ENCODE measurements at regions not wholly inside any gene's neighbourhood (a gene's known extent, or its start where the extent isn't known, plus 50 kb on each side); places are given as distances from the start of the nearest gene placed in this dataset.

GRCh38 chr5:5629607-5629978, 207.1 kb downstream of the ICE1 start:
- no peak for DNase-seq (ENCODE audit: low read depth)

DNA sequence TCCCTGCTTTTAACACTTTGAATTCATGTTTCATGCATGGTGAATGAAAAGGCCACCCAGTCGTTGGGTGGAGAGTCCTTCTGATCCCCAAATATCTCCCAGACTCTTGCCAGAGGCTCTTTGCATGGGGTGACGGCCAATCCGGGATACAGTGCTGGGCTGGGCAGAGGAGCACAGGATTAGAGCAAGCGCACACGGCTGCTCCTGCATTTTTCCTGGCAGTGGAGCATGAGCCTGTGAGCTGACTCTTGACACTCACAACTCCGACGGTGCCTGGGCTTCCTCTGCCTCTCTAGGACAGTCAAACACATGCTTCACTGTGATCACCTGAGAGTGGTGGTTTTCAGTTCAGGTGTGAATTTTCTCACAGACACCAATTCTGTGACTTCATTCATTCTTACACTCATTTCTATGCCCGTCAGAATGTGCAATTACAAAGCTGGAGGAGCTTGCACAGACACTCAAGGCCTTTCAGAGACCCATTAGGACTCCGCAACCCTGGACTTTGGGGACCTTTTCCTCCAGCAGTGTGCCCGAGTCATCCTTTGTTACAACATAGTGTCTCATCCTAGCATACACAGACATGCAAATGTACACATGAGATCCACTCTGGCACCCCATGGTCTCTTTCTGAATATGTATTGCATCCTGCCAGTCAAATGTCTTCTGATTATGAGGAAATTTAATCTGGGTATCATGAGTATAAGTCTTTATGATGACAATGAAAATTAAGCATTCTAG, 206.6 kb downstream of the ICE1 start:
- DNase-seq (ENCODE audit: low read depth): no peak

DNA sequence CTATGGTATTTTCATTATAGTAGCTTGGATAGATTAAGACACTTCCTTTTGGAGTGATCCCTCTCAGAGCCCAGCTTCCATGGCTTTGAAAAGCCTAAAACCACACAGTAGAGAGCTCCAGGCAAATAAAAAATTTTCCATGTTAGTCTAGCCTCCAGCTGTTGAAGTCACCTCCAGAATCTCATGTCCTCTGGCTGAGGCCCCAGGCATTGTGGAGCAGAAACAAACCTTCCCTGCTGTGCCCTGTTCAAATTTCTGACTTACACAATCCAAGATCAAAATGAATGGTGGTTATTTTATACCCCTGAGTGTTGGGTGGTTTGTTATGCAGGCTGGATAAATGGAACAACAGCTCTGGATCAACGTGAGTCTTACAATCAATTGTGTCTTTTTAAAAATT, 203.9 kb downstream of the ICE1 start:
- DNase-seq (ENCODE audit: low read depth): no peak

DNA sequence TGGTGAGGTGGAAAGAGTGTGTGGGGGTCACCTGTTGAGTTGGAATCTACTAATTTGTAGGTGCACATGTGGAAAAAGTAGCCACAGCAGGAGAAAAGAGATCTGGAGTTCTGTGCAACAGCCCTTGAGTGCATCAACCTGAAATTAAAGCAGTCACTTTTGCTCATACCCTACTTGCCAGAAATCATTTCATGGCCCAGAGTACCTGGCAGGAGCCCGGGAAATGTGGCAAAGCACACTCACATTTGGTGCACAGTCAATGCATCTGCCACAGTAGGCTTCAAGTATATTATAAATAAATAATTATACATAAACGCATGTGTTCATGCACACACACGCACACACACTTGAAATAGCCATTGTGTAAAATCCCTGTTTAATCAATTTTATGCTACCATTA, 203.0 kb downstream of the ICE1 start:
- no peak for DNase-seq (ENCODE audit: low read depth)

GRCh38 chr5:5623397-5623796, 200.9 kb downstream of the ICE1 start:
- DNase-seq (ENCODE audit: low read depth): no peak

DNA sequence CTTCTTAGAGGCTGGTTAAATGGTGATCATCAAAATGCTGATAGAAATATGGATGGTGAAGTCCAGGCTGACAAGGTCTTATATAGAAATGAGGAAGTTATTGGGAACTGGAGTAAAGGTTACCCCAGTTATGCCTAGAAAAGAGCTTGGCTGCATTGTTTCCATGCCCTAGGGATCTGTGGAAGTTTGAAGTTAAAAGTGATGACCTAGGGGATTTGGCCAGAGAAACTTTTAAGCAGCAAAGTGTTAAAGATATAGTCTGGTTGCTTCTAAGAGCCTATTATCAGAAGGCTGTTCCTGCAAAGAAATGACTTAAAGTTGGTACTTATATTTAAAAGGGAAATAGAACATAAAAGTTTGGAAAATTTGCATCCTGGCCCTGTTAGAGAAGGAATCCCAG, 200.3 kb downstream of the ICE1 start:
- DNase-seq (ENCODE audit: low read depth): no peak

GRCh38 chr5:5619546-5619945, 197.1 kb downstream of the ICE1 start:
- DNase-seq (ENCODE audit: low read depth): no peak

DNA sequence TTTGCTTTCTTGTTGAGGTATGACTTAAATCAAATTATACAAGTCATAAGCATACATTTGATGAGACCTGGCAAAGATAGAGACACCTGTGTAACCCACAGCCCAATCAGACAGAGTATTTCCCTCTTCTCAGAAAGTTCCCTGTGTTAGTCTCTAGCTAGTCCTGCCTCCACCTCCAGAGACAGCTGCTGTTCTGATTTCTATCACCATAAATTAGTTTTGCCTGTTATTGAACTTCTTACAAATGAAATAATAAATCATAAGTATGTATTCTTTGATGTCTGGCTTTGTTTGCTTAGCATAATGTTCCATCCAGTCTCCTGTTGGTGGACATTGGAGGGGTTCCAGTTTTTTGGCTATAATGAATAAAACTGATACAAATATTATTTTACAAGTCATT, 194.5 kb downstream of the ICE1 start:
- DNase-seq (ENCODE audit: low read depth): no peak

DNA sequence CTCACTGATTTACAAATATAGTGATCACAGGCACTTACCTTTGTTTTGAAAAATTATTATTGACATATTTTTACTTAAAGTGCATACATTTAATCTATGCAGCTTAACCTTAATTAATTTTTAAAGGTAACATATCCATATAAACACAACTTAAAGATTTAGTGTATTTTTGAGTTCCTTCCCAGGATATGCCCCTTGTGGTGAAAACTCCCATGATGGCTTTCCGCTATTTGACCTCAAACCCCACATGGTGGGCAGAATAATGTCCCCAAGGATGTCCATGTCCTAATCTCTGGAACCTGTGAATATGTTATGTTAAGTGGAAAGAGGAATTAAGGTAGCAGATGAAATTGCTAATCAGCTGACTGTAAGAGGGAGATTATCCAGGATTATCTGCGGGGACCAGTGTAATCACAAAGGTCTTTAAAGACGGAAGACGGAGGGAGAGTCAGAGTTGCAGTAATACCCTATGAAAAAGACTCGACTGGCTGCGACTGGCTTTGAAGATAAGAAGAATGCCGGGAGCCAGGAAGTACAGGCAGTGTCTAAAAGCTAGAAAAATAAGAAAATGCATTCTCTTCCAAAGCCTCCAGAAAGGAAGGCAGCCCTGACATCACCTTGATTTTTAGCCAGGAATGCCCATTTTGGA, 193.9 kb downstream of the ICE1 start:
- DNase-seq (ENCODE audit: low read depth): no peak

GRCh38 chr5:5615569-5615968, 193.1 kb downstream of the ICE1 start:
- DNase-seq (ENCODE audit: low read depth): no peak

DNA sequence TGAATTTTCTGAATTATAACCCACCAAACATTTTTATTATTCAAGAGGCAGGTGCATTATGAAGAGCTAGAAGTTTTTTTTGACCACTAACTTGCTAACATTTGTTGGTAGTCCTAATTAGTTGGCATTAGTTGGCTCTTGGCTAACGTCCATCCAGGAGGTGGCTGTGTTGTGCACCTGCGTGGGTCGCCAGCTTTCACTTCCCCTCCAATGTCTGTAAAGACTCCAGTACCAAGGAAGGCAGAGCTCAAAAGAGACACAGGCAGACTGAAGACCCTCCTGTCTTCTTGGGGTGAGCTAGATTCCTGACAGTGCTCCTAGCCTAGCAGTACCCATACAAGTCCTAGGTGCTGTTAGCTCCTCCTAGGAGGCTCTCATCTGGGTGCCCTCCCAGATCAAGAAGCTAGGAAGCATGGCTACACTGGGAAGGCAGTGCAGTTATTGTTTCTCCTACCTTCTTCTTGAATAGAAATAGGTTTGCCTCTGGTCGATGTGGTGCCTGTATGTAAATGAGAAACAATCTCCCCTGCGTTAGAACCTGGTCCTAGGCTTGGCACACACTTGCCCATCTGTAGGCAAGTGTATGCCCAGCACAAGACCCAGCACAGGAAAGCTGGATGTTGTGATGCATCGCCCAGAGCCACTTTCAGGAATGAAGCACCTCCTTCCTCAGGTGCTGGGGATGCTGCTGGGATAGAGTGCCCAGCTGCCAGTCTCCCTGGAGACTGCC, 190.9 kb downstream of the ICE1 start:
- no peak for DNase-seq (ENCODE audit: low read depth)

GRCh38 chr5:5612096-5612495, 189.6 kb downstream of the ICE1 start:
- no peak for DNase-seq (ENCODE audit: low read depth)

DNA sequence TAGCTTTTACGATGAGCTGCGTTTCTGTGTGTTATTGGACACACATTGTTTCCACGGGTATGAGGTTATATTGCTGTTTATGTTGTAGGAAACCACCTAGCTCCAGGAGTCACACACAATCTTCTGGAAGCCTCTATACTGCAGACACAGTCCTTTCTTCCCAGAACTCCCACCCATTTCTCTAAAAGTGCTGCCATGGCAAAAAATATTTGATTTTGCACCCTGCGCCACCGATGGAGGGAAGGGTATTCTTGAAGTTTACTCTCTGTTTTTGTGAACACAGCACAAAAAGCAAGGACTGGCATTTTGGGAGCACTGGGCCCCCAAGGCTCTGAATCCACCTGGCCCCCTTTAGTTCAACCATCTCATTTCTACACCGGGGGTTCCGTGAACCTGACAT, 187.5 kb downstream of the ICE1 start:
- DNase-seq (ENCODE audit: low read depth): no peak

GRCh38 chr5:5605170-5605764, 182.8 kb downstream of the ICE1 start:
- DNase-seq (ENCODE audit: low read depth): no peak

DNA sequence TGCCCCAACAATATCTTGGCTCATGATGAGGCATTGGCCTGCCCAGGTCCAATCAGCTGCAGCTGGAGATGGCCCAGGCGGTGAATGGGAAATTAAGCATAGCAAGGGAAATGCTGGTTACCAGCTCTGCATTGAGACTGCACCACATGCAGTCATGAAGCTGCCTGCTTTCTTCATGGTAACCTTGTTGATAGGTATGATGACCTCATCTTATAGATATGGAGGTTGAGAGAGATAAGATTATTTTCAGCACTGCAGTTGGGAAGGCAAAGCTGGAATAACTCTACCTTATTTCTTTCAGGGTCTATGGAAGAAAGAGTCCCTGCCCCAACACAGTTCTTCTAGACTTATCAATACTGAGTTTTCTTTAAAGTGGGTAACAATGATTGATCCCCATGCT, 180.1 kb downstream of the ICE1 start:
- no peak for DNase-seq (ENCODE audit: low read depth)

DNA sequence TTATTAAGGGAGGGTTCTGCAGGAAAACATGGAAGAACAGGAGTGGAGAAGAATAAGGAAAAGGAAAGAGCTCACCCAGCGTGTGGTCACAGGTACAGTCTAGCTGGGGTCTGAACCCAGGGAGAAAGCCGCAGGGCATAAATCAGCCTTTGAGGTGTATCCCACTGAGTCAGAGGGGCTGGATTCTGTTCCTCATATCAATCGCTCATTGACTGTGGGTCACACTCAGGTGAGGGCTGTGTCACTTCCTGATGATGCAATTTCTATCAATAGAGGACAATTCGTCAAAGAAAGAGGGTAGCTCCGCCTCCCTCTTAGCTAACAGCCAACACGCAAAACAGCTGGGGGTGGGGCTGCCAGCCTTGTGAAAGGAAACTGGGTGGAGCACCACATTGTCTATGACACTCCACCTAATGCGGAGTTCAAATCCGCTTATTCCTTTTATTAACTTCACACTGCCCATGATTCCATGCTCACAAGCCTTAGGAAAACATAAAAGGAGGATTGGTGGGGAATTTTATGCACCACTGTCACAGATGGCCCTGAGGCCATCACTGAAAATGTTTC, 176.2 kb downstream of the ICE1 start:
- no peak for DNase-seq (ENCODE audit: low read depth)

- no peak for DNase-seq (ENCODE audit: low read depth)
These were observed 170.9 kb downstream of the ICE1 start for GRCh38 chr5:5593391-5593790.

DNA sequence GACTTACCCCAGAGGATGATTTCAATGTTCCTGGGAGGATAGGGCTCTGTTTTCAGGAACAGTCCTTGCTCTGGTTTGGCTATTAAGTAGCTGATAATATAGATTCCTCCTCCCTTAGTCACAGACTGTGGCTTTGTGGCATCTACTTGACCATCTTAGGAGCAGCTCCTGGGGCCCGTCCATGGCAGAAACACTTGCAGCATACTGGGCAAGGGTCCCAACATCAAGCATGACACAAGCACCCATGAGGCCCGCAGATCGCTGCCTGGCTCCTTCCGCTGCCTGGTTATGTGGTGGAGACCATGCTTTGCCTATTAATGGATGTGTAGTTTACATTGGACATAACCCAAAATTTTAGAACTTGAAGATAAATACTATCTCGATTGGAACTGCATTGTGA, 170.1 kb downstream of the ICE1 start:
- no peak for DNase-seq (ENCODE audit: low read depth)

GRCh38 chr5:5591567-5591966, 169.1 kb downstream of the ICE1 start:
- no peak for DNase-seq (ENCODE audit: low read depth)

DNA sequence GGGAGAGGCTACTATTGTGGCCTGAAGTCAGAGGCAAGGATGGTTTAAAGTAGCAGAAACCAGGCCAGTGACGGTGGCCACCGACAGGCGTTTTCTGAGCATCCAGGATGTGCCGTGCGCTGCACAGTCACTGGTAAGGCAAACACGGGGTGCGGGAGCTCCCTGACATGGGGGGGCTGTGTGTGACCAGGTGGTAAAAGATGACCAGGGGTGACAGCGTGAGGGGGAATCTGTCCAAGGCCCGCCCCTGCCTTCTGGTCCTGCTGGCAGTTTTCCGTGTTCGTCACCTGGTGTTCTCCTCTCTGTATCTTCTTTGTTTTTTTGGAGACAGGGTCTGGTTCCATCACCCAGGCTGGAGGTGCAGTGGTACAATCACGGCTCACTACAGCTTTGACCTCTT, 167.4 kb downstream of the ICE1 start:
- DNase-seq (ENCODE audit: low read depth): no peak

- no peak for DNase-seq (ENCODE audit: low read depth)
These were observed 166.7 kb downstream of the ICE1 start for GRCh38 chr5:5588887-5589826.

DNA sequence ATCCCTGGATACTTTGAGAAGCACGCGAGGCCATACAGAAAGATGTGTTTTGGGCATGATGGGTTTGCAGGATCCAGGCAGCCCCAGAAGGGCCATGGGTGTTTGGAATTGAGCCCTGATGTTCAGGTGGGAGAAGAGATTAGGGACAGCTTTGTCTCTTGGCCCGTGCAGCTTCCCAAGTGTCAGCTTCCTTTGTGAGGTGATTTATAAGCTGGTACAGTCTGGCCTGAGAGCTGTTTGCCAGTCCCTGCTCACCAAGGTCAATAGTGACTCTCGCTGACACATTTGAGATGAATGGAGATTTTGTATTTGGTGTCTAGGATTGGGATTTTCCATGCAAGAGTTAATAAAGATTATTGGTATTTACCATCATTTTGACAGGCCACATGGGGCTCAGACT, 165.9 kb downstream of the ICE1 start:
- no peak for DNase-seq (ENCODE audit: low read depth)

Measured in GM04504 (cell line).